ENCODE measurements at regions not wholly inside any gene's neighbourhood (a gene's known extent, or its start where the extent isn't known, plus 50 kb on each side); places are given as distances from the start of the nearest gene placed in this dataset.

DNA sequence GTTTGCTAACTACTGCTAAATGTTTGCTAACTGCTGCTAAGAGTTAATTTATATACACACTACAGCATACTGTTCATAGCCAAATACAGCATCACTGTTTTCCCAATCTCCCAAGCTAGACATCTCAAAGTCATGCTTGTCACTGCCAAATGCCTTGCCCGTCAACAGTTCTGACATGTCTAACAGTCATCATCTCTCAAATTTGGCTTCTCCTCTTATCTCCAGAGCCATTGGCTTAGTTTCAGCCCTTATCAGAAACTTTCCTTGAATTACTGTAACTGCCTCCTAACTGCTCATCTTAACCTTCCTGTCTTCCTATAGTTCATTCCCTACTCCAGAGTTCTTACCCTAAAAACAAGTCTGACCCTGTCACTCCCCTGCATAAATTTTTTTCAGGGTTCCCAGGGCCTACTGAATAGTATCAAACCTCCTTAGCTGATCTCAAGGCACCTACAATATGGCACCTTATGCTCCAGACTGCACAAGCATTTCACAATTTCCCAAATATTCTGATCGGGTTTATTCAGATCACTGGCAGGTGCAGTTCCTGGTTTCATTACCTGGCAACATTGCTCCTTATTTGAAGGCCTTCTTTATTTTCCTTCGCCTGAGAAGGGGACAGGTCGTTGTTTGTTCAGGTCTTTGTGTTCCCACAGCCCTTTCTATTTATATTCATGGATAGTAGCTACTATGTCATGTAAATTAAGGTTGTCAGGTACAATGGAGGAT, 55.9 kb upstream of the ANKRD55 start:
- TF ChIP-seq, protein P1, sequence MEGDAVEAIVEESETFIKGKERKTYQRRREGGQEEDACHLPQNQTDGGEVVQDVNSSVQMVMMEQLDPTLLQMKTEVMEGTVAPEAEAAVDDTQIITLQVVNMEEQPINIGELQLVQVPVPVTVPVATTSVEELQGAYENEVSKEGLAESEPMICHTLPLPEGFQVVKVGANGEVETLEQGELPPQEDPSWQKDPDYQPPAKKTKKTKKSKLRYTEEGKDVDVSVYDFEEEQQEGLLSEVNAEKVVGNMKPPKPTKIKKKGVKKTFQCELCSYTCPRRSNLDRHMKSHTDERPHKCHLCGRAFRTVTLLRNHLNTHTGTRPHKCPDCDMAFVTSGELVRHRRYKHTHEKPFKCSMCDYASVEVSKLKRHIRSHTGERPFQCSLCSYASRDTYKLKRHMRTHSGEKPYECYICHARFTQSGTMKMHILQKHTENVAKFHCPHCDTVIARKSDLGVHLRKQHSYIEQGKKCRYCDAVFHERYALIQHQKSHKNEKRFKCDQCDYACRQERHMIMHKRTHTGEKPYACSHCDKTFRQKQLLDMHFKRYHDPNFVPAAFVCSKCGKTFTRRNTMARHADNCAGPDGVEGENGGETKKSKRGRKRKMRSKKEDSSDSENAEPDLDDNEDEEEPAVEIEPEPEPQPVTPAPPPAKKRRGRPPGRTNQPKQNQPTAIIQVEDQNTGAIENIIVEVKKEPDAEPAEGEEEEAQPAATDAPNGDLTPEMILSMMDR (conservative IDR thresholded peaks at IDR 0.05; ENCODE audit: low read length), result no peak
- TF ChIP-seq EZH2phosphoT487 (IDR thresholded peaks at IDR 0.05; ENCODE audit: borderline replicate concordance), result no peak

Data from Loucy (cell line).